NB4 (cell line): ENCODE measurements at regions not wholly inside any gene's neighbourhood (a gene's known extent, or its start where the extent isn't known, plus 50 kb on each side); places are given as distances from the start of the nearest gene placed in this dataset.

Experiments
- DNase-seq: peaks from one replicate; pipeline ENCODE4 v3.0.0; 2010; ENCODE audit warnings: low read depth
- H3K4me3 ChIP-seq: one replicate; pipeline ENCODE4 v1.5.1; 2011; ENCODE audit warnings: mild to moderate bottlenecking, low read depth, low read length, moderate library complexity
- MYC ChIP-seq: IDR thresholded peaks from 2 replicates; pipeline ENCODE4 v1.6.1; 2011; ENCODE audit warnings: low read depth, low read length
- POLR2A ChIP-seq: IDR thresholded peaks from 2 replicates; pipeline ENCODE4 v1.6.1; 2011; ENCODE audit warnings: mild to moderate bottlenecking; ENCODE audit not compliant: insufficient read length; ENCODE audit errors: extremely low read depth
- TF ChIP-seq, protein P1 (sequence below): IDR thresholded peaks from one replicate; pipeline ENCODE4 v1.5.1; 2012; ENCODE audit warnings: low read depth, low read length
- TF ChIP-seq, protein P2 (sequence below): IDR thresholded peaks from 2 replicates; pipeline ENCODE4 v1.6.1; 2011; ENCODE audit warnings: low read depth, low read length

DNA sequence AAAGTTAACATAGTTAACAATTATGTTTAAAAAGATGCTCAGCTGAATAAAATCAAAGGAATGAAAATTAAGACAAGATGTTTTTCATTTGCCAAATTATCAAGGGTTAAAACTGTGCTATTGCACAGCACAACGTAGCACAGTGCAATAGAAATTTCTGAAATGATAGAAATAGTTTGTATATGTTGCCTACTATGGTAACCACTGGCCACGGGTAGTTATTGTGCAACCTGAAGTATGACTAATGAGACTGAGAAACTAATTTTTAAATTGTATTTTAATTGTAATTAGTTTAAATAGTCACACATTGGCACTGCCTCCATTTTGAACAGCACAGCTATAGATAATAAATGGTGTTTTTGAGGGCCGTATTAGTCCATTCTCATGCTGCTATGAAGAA, 343.1 kb upstream of the FAM241A start:
- DNase-seq: peak; percentile 25
- no peak overlapping the region for H3K4me3 ChIP-seq
- TF ChIP-seq POLR2A (no peak), MYC (no peak)
- TF ChIP-seq, protein P1, sequence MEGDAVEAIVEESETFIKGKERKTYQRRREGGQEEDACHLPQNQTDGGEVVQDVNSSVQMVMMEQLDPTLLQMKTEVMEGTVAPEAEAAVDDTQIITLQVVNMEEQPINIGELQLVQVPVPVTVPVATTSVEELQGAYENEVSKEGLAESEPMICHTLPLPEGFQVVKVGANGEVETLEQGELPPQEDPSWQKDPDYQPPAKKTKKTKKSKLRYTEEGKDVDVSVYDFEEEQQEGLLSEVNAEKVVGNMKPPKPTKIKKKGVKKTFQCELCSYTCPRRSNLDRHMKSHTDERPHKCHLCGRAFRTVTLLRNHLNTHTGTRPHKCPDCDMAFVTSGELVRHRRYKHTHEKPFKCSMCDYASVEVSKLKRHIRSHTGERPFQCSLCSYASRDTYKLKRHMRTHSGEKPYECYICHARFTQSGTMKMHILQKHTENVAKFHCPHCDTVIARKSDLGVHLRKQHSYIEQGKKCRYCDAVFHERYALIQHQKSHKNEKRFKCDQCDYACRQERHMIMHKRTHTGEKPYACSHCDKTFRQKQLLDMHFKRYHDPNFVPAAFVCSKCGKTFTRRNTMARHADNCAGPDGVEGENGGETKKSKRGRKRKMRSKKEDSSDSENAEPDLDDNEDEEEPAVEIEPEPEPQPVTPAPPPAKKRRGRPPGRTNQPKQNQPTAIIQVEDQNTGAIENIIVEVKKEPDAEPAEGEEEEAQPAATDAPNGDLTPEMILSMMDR: no peak
- TF ChIP-seq, protein P2, sequence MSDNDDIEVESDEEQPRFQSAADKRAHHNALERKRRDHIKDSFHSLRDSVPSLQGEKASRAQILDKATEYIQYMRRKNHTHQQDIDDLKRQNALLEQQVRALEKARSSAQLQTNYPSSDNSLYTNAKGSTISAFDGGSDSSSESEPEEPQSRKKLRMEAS: no peak

DNA sequence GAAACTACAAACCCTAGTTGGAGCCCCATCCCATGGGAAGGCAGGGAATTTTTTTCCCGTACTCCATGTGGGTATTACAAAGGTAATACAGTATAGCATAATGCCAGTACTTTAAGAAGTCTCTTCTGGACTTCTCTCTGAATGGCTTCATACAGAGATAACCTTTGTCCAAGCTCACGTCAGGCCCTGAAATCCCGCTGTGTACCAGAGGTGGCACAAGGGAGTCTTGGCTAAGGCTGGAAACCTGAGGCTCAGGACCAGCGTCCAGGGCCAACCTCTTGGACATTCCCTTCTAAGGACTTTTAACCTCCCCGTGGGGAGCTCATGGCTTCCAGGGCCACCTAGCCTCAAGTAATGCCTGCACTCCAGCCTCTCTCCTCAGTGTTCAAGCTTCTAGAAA, 338.9 kb upstream of the FAM241A start:
- no peak for TF ChIP-seq POLR2A
- TF ChIP-seq, protein P1: peak; percentile 25
- peak; percentile 8 for DNase-seq

DNA sequence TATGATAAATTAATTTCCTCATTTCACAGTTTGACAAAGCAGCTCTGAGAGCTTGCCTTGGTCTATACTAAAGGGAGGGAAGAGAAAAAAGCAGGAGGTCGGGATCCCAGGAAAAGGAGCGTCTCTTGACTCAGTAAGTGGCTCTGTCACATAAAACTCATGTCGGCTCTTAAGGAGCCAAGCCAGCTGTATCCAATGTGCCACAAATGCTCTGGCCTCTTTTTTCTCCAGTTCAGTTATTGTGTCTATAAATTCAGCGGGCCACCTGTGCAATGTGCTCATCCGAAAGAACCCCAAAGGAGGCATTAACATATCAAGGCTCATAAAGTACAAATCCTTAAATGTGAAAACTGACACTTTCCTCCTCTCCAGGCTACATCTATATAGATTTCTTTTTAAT, 337.7 kb upstream of the FAM241A start:
- TF ChIP-seq, protein P2: no peak
- TF ChIP-seq POLR2A (no peak), MYC (no peak)
- TF ChIP-seq, protein P1: no peak
- no peak for DNase-seq

More for the DNA sequence above, 338.9 kb upstream of the FAM241A start:
- no peak overlapping the region for H3K4me3 ChIP-seq

DNA sequence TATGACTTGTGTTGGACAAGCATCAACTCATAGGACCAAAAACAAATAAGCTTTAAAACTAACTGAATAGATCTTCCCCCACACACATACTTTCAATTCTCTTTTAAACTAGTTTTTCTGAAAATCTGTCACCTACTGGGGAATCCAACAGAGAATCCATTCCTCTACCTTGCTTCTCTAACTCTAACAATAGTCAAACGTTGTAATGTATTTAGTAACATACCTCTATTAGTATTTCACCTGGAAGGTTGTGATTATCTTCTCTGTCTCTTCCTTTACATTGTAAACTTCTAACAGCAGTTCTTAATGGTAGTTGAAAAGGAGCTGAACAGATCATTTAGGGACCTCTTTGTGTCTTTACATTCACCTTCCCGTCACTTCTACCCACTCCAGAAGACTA, 337.1 kb upstream of the FAM241A start:
- DNase-seq: no peak
- no peak for TF ChIP-seq POLR2A
- TF ChIP-seq MYC: no peak
- TF ChIP-seq, protein P1: no peak
- TF ChIP-seq, protein P2: no peak
- H3K4me3 ChIP-seq: no peak overlapping the region

More for the DNA sequence above, 337.7 kb upstream of the FAM241A start:
- no peak overlapping the region for H3K4me3 ChIP-seq

DNA sequence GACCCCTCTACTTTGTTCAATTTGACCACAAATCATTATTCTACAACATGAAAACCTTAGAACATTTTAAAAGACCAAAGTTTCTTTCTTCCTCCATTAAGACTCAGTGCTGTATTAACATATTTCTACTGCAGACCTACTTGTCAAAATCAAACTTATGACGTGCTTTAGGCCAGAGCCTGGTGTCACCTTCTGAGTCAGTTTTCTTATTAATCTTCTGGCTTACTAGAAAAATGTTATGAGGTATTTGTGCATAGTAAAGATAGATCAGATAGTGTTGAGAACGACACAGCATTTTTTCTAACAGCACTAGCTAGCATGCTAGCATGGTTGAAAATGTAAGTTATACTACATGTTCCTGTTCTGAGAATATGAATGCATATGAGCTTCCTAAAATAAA, 333.6 kb upstream of the FAM241A start:
- no peak overlapping the region for H3K4me3 ChIP-seq
- TF ChIP-seq, protein P2: no peak
- TF ChIP-seq POLR2A: no peak
- TF ChIP-seq, protein P1: no peak
- TF ChIP-seq MYC: no peak
- DNase-seq: no peak

DNA sequence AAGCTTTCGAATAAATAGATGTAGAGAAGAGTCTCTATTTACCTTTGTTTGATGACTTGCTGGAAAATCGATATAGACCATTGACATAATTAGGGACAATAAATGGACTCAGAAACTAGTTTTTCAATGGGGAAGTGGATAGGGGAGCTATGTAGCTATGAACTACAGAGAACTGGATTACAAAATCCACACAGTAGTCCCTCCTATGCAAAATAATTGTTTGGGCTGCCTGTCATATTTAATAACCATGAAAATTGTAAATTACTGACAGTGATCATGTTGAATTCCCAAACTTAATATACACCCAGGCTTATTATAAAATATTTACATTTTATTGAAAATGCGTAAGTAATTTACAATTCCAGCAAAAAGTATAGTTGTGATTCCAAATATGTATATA, 333.1 kb upstream of the FAM241A start:
- TF ChIP-seq MYC: no peak
- H3K4me3 ChIP-seq: no peak overlapping the region
- no peak for DNase-seq

DNA sequence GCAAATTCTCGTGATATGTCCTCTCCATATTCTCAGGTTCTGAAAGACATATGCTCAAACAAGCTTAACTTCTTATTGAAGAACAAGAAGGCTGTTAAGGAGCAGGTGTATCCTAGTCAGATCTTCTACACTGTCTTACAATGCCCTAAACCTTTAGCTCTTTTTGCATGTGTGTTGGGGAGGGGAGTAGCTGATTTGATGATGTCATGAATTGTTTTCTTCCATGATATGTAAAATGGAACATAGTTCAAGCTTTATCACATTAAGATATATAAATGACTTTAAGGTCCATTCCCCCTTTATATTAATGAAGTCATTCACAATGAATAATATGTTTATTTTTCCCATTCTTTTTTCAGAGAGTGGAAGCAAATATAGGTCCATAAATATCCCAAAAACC, 332.5 kb upstream of the FAM241A start:
- TF ChIP-seq, protein P2: no peak
- TF ChIP-seq POLR2A (no peak), MYC (no peak)
- TF ChIP-seq, protein P1: no peak
- DNase-seq: no peak
- no peak overlapping the region for H3K4me3 ChIP-seq
